Astrocyte (in vitro differentiated cells and primary cell): ENCODE measurements at regions not wholly inside any gene's neighbourhood (a gene's known extent, or its start where the extent isn't known, plus 50 kb on each side); places are given as distances from the start of the nearest gene placed in this dataset.

Experiments used
- EZH2 ChIP-seq: IDR thresholded peaks from 2 replicates; pipeline ENCODE4 v1.6.1; 2012; ENCODE audit warnings: mild to moderate bottlenecking, low read length, inconsistent platforms; ENCODE audit not compliant: insufficient read depth
- TF ChIP-seq, protein P1 (sequence below): IDR thresholded peaks from 2 replicates; pipeline ENCODE4 v1.5.1; 2011; ENCODE audit warnings: low read depth, mild to moderate bottlenecking, inconsistent platforms, low read length, moderate library complexity; ENCODE audit not compliant: insufficient read depth

DNA sequence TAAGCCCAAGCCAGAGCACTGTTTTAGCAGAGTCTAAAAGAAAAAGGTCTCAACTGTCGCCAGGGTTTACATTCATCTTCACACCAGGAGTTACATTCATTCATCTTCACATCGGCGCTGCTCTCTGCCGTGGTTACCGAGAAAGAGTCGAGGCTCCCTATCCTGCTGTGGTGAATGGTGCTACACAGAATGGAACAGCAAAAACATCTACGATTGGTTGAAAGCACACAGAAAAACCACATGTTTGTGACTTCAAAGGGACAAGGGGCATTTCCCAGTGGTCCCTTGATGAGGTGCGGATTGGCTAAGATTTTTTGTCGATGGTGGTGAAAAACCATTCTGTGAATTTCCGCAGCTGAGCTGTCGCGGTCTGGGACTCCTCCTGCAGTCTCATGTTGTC is 231.1 kb downstream of the SIPA1L2 start:
- TF ChIP-seq, protein P1, sequence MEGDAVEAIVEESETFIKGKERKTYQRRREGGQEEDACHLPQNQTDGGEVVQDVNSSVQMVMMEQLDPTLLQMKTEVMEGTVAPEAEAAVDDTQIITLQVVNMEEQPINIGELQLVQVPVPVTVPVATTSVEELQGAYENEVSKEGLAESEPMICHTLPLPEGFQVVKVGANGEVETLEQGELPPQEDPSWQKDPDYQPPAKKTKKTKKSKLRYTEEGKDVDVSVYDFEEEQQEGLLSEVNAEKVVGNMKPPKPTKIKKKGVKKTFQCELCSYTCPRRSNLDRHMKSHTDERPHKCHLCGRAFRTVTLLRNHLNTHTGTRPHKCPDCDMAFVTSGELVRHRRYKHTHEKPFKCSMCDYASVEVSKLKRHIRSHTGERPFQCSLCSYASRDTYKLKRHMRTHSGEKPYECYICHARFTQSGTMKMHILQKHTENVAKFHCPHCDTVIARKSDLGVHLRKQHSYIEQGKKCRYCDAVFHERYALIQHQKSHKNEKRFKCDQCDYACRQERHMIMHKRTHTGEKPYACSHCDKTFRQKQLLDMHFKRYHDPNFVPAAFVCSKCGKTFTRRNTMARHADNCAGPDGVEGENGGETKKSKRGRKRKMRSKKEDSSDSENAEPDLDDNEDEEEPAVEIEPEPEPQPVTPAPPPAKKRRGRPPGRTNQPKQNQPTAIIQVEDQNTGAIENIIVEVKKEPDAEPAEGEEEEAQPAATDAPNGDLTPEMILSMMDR, result no peak
- no peak for TF ChIP-seq EZH2
